GM23338 (cell line): ENCODE measurements at regions not wholly inside any gene's neighbourhood (a gene's known extent, or its start where the extent isn't known, plus 50 kb on each side); places are given as distances from the start of the nearest gene placed in this dataset.

Source experiments
- ATAC-seq: fragments of 200-7000 bp; cut with Tn5 transposase; 3 replicates; pipeline ENCODE4 v1.9.1; 2020
- DNase-seq: peaks from one replicate; pipeline ENCODE4 v3.0.0-alpha.2; 2015; ENCODE audit warnings: low spot score
- H2AFZ ChIP-seq: fragments of 200-600 bp; sonication (generic); 2 replicates; pipeline ENCODE4 v1.8.0; 2016; ENCODE audit warnings: antibody characterized with exemption, mild to moderate bottlenecking, moderate library complexity
- H3F3A ChIP-seq: fragments of 200-600 bp; sonication (generic); replicated peaks from 2 replicates; pipeline ENCODE4 v1.8.0; 2017; ENCODE audit warnings: antibody characterized with exemption, mixed run types, low read depth
- H3K27ac ChIP-seq: fragments of 200-600 bp; sonication (generic); 2 replicates; pipeline ENCODE4 v1.6.1; 2016; ENCODE audit warnings: low read depth
- H3K27me3 ChIP-seq: fragments of 200-600 bp; sonication (generic); 2 replicates; pipeline ENCODE4 v1.8.0; 2016; ENCODE audit warnings: mild to moderate bottlenecking, mixed run types, moderate library complexity; ENCODE audit not compliant: insufficient read depth
- H3K36me3 ChIP-seq: fragments of 200-600 bp; sonication (generic); 2 replicates; pipeline ENCODE4 v1.8.0; 2016; ENCODE audit warnings: mild to moderate bottlenecking; ENCODE audit not compliant: insufficient read depth
- H3K4me1 ChIP-seq: fragments of 200-600 bp; sonication (generic); 2 replicates; pipeline ENCODE4 v1.8.0; 2016; ENCODE audit warnings: mild to moderate bottlenecking, moderate library complexity; ENCODE audit not compliant: insufficient read depth
- H3K4me2 ChIP-seq: fragments of 200-600 bp; sonication (generic); 2 replicates; pipeline ENCODE4 v1.7.1; 2017; ENCODE audit warnings: mixed run types
- H3K4me3 ChIP-seq: fragments of 200-600 bp; sonication (generic); 2 replicates; pipeline ENCODE4 v1.6.1; 2016; ENCODE audit warnings: mixed run types
- H3K79me2 ChIP-seq: fragments of 200-600 bp; sonication (generic); replicated peaks from 2 replicates; pipeline ENCODE4 v1.8.0; 2017; ENCODE audit warnings: mild to moderate bottlenecking; ENCODE audit not compliant: insufficient read depth
- H3K9me2 ChIP-seq: fragments of 200-600 bp; sonication (generic); 2 replicates; pipeline ENCODE4 v1.8.0; 2017; ENCODE audit not compliant: insufficient read depth
- H4K20me1 ChIP-seq: fragments of 200-600 bp; sonication (generic); replicated peaks from 2 replicates; pipeline ENCODE4 v1.8.0; 2017; ENCODE audit warnings: mild to moderate bottlenecking; ENCODE audit not compliant: insufficient read depth
- H3K27ac Mint-ChIP-seq: 2 replicates; pipeline ENCODE4 v1.8.0; 2020; ENCODE audit warnings: inconsistent platforms, mild to moderate bottlenecking, moderate library complexity, mixed read lengths
- H3K27me3 Mint-ChIP-seq: 3 replicates; pipeline ENCODE4 v1.8.0; 2022; ENCODE audit warnings: low read depth, mild to moderate bottlenecking, moderate library complexity, mixed read lengths, inconsistent platforms; ENCODE audit not compliant: insufficient read depth, poor library complexity
- H3K36me3 Mint-ChIP-seq: 3 replicates; pipeline ENCODE4 v1.8.0; 2021; ENCODE audit warnings: low read depth, mild to moderate bottlenecking, inconsistent platforms, moderate library complexity, mixed read lengths
- H3K4me1 Mint-ChIP-seq: 3 replicates; pipeline ENCODE4 v1.8.0; 2020; ENCODE audit warnings: mild to moderate bottlenecking, inconsistent platforms, mixed read lengths
- H3K4me3 Mint-ChIP-seq: 3 replicates; pipeline ENCODE4 v1.8.0; 2021; ENCODE audit warnings: moderate library complexity, mild to moderate bottlenecking, inconsistent platforms, mixed read lengths
- H3K9me3 Mint-ChIP-seq: 3 replicates; pipeline ENCODE4 v1.8.0; 2020; ENCODE audit warnings: moderate library complexity, mild to moderate bottlenecking, inconsistent platforms, mixed read lengths
- CREB1 ChIP-seq: fragments of 250-450 bp; sonication (Bioruptor Pico); IDR thresholded peaks from 2 replicates; pipeline ENCODE4 v1.5.0; 2020; ENCODE audit warnings: low read depth, mild to moderate bottlenecking, moderate library complexity
- CTCF ChIP-seq, 2 experiments: fragments of 200-600 bp in 1 of 2; sonication (generic) in 1 of 2; conservative IDR thresholded peaks; 2 replicates each; pipeline versions ENCODE4 v1.5.1 to v1.6.1; 2016 to 2017; ENCODE audit warnings: antibody characterized with exemption in 2 of 2, low read depth in 2 of 2, mild to moderate bottlenecking in 2 of 2, moderate library complexity in 1 of 2
- ETS1 ChIP-seq: IDR thresholded peaks from 2 replicates; pipeline ENCODE4 v1.6.1; 2016; ENCODE audit warnings: antibody characterized with exemption
- EZH2 ChIP-seq: fragments of 200-600 bp; sonication (generic); IDR thresholded peaks from one replicate; pipeline ENCODE4 v1.8.0; 2017; ENCODE audit warnings: antibody characterized with exemption, mild to moderate bottlenecking, low read depth; ENCODE audit not compliant: unreplicated experiment
- EZH2phosphoT487 ChIP-seq: fragments of 200-600 bp; sonication (generic); IDR thresholded peaks from one replicate; pipeline ENCODE4 v1.8.1; 2018; ENCODE audit warnings: antibody characterized with exemption; ENCODE audit not compliant: unreplicated experiment
- JUNB ChIP-seq: IDR thresholded peaks from one replicate; pipeline ENCODE4 v1.6.1; 2016; ENCODE audit warnings: antibody characterized with exemption; ENCODE audit not compliant: unreplicated experiment
- NANOG ChIP-seq: IDR thresholded peaks from 2 replicates; pipeline ENCODE4 v1.6.1; 2016; ENCODE audit warnings: antibody characterized with exemption, borderline replicate concordance
- POLR2AphosphoS5 ChIP-seq: IDR thresholded peaks from 2 replicates; pipeline ENCODE4 v1.6.1; 2016; ENCODE audit warnings: antibody characterized with exemption, low read depth
- REST ChIP-seq: IDR thresholded peaks from one replicate; pipeline ENCODE4 v1.6.1; 2018; ENCODE audit warnings: antibody characterized with exemption; ENCODE audit not compliant: unreplicated experiment
- STAT1 ChIP-seq: IDR thresholded peaks from one replicate; pipeline ENCODE4 v1.6.1; 2016; ENCODE audit warnings: antibody characterized with exemption; ENCODE audit not compliant: unreplicated experiment
- ZNF114 ChIP-seq: fragments of 250-450 bp; sonication (Bioruptor Pico); IDR thresholded peaks from 2 replicates; pipeline ENCODE4 v1.5.0; 2020; ENCODE audit warnings: mild to moderate bottlenecking, moderate library complexity
- ZNF331 ChIP-seq: fragments of 250-450 bp; sonication (Bioruptor Pico); IDR thresholded peaks from 2 replicates; pipeline ENCODE4 v1.5.0; 2020; ENCODE audit warnings: low read depth, mild to moderate bottlenecking, moderate library complexity

- Mint-ChIP-seq H3K4me1 (peaks cover 4% of the 10 kb centered on the region; the same call in 2 of the 3 replicates), H3K9me3 (no peaks in the 10 kb centered on the region)
Measured at GRCh38 chr2:7237466-7237865, 320.3 kb downstream of the RNF144A start.

More at GRCh38 chr2:7237466-7237865, 320.3 kb downstream of the RNF144A start:
- H3K27ac Mint-ChIP-seq = no peak overlapping the region
- Histone ChIP-seq H3K4me2 (no peak overlapping the region), H3K9me2 (peaks cover 18% of the 10 kb centered on the region), H3K27ac (no peak overlapping the region), H4K20me1 (no peaks in the 10 kb centered on the region), H3K4me1 (no peaks in the 10 kb centered on the region), H3K36me3 (no peaks in the 10 kb centered on the region), H3K4me3 (no peak overlapping the region), H3K79me2 (no peaks in the 10 kb centered on the region), H3K27me3 (no peaks in the 10 kb centered on the region), H2AFZ (no peak overlapping the region), H3F3A (no peaks in the 10 kb centered on the region)
- no peaks in the 10 kb centered on the region for H3K36me3 Mint-ChIP-seq
- no peak for DNase-seq
- no peak for TF ChIP-seq REST
- TF ChIP-seq ZNF331 = no peak
- TF ChIP-seq POLR2AphosphoS5 = no peak
- TF ChIP-seq NANOG = no peak
- TF ChIP-seq ETS1 = no peak
- no peak for TF ChIP-seq EZH2phosphoT487
- TF ChIP-seq STAT1 = no peak
- no peak for TF ChIP-seq JUNB
- TF ChIP-seq EZH2 = no peak
- no peak for TF ChIP-seq ZNF114 (CRISPR knock-in tag)
- TF ChIP-seq CTCF (conservative IDR thresholded peaks at IDR 0.05; ENCODE audit: low read depth in 2 of 2) = no peak
- no peak for TF ChIP-seq CREB1 (CRISPR knock-in tag)
- peaks cover 2% of the 10 kb centered on the region for H3K27me3 Mint-ChIP-seq
- H3K4me3 Mint-ChIP-seq = no peak overlapping the region
- ATAC-seq = no peak
